SK-N-MC (cell line): ENCODE measurements at regions not wholly inside any gene's neighbourhood (a gene's known extent, or its start where the extent isn't known, plus 50 kb on each side); places are given as distances from the start of the nearest gene placed in this dataset.

Experiments
- EZH2 ChIP-seq: fragments of 200-600 bp; sonication (generic); IDR thresholded peaks from one replicate; pipeline ENCODE4 v1.6.1; 2017; ENCODE audit warnings: antibody characterized with exemption
- POLR2AphosphoS5 ChIP-seq: IDR thresholded peaks from 2 replicates; pipeline ENCODE4 v1.6.1; 2012; ENCODE audit warnings: mild to moderate bottlenecking, low read depth, low read length, borderline replicate concordance

DNA sequence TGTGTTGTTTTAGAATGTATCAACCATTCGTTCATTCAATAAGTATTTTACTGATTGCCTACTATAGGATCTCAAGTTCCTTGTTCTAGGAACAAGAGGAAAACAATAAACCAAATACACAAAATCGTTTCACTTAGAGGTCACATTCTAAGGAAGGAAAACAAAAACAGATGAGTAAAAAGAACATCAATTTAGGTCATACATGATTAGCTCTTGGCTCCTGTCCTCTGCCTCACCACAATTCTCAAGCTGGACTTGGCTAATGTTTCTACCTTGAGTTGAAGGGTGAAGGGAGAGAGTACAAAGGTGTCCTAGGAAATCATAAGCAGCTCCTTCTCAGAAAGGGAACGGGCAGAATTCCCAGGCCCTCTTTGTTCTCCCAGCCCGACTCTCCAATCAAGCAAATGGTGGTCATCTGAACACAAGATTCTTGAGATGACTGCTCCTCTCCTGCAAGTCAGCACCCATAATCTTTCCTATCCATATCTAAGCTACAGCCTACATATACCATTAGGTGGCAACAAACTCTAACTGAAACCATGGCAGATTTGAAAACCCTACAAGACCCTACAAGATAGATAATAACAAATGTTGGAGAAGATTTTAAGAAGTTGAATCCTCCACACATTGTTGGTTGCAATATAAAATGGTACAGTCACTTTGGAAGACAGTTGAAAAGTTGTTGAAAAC lies 76.0 kb downstream of the CBLN2 start:
- TF ChIP-seq POLR2AphosphoS5 (no peak), EZH2 (no peak)
